ENCODE measurements at regions not wholly inside any gene's neighbourhood (a gene's known extent, or its start where the extent isn't known, plus 50 kb on each side); places are given as distances from the start of the nearest gene placed in this dataset.

DNA sequence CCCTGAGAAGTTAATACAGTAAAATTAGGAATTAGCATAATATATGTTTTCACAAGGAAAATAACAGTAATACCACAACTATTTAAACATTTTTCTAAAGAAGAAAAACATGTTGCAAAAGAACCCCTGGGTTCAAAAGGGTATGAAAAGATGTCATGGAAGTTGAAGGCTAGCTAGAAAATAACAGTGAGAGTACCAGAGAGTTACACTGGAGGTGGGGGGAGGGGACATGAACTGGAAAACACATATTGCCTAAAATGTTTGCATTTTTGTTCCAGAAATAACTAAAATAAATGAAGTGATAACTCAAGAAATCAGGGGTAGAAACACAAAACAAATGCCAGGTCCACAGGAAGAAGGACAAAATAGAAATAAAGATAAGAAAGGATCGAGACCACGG lies 336.6 kb upstream of the MAD2L1 start:
- TF ChIP-seq POLR2A (IDR thresholded peaks at IDR 0.05; ENCODE audit: low read length): no peak
- TF ChIP-seq GATA1 (IDR thresholded peaks at IDR 0.05; ENCODE audit: low read depth, low read length): no peak
